Fibroblast of lung (primary cell): ENCODE measurements at regions not wholly inside any gene's neighbourhood (a gene's known extent, or its start where the extent isn't known, plus 50 kb on each side); places are given as distances from the start of the nearest gene placed in this dataset.

Source experiments
- CTCF ChIP-seq, 2 donors: IDR thresholded peaks in 1 of 2; conservative IDR thresholded peaks in 1 of 2; 1 replicate in 1 of 2; 2 replicates in 1 of 2; pipeline ENCODE4 v1.5.1; 2011 to 2012; ENCODE audit warnings: low read length in 2 of 2, control low read depth in 1 of 2, inconsistent platforms in 1 of 2, low read depth in 1 of 2, mild to moderate bottlenecking in 1 of 2
- EZH2 ChIP-seq: IDR thresholded peaks from 2 replicates; pipeline ENCODE4 v1.5.1; 2012; ENCODE audit warnings: low read length, control low read depth, mild to moderate bottlenecking; ENCODE audit errors: missing control alignments

- TF ChIP-seq EZH2 (no peak), CTCF (conservative IDR thresholded peaks at IDR 0.05 in 1 of 2, IDR thresholded peaks at IDR 0.05 in 1 of 2; ENCODE audit: low read depth in 1 of 2, low read length in 2 of 2) (no peak)
These were observed 78.0 kb upstream of the PDHA2 start for GRCh38 chr4:95761871-95762270.
